Mesodermal cell (in vitro differentiated cells): ENCODE measurements at regions not wholly inside any gene's neighbourhood (a gene's known extent, or its start where the extent isn't known, plus 50 kb on each side); places are given as distances from the start of the nearest gene placed in this dataset.

Experiments
- H3K27ac ChIP-seq: 2 replicates; pipeline ENCODE4 v1.7.0; 2013; ENCODE audit warnings: mild to moderate bottlenecking, low read depth, low read length, moderate library complexity; ENCODE audit not compliant: severe bottlenecking
- H3K36me3 ChIP-seq: 2 replicates; pipeline ENCODE4 v1.7.1; 2013; ENCODE audit warnings: mild to moderate bottlenecking, low read length, moderate library complexity; ENCODE audit not compliant: control insufficient read depth, insufficient read depth
- H3K4me1 ChIP-seq: one replicate; pipeline ENCODE4 v1.7.1; 2013; ENCODE audit warnings: mild to moderate bottlenecking, low read length; ENCODE audit not compliant: insufficient read depth, control insufficient read depth, poor library complexity, severe bottlenecking
- H3K4me3 ChIP-seq: 2 replicates; pipeline ENCODE4 v1.7.0; 2013; ENCODE audit warnings: low read length, control low read depth, mild to moderate bottlenecking; ENCODE audit not compliant: insufficient read depth, poor library complexity, severe bottlenecking; ENCODE audit errors: extremely low read depth
- H3K9me3 ChIP-seq: 2 replicates; pipeline ENCODE4 v1.7.1; 2013; ENCODE audit warnings: mild to moderate bottlenecking, low read length, moderate library complexity; ENCODE audit not compliant: control insufficient read depth
- WGBS, 2 experiments: methylation state at CpG; one replicate each; pipeline ENCODE4 v1.1.5; 2013; ENCODE audit warnings: missing lambda C conversion rate in 2 of 2; ENCODE audit not compliant: insufficient coverage in 2 of 2; 5-methylcytosine and 5-hydroxymethylcytosine counted together

- WGBS, 2 experiments, result 100% methylated on average over 2 of the region's 2 CpGs
- Histone ChIP-seq H3K27ac (no peak overlapping the region), H3K36me3 (no peaks in the 10 kb centered on the region), H3K9me3 (no peaks in the 10 kb centered on the region), H3K4me1 (no peaks in the 10 kb centered on the region), H3K4me3 (no peak overlapping the region)
Measured at GRCh38 chr5:166399781-166400180, 1891.7 kb upstream of the WWC1 start.

- Histone ChIP-seq H3K9me3 (no peaks in the 10 kb centered on the region), H3K4me3 (no peak overlapping the region), H3K27ac (no peak overlapping the region), H3K4me1 (no peaks in the 10 kb centered on the region), H3K36me3 (no peaks in the 10 kb centered on the region)
- 78 to 90% methylated on average over 1 to 3 of the region's 4 CpGs for WGBS, 2 experiments
Measured at GRCh38 chr5:166401391-166401790, 1890.1 kb upstream of the WWC1 start.

DNA sequence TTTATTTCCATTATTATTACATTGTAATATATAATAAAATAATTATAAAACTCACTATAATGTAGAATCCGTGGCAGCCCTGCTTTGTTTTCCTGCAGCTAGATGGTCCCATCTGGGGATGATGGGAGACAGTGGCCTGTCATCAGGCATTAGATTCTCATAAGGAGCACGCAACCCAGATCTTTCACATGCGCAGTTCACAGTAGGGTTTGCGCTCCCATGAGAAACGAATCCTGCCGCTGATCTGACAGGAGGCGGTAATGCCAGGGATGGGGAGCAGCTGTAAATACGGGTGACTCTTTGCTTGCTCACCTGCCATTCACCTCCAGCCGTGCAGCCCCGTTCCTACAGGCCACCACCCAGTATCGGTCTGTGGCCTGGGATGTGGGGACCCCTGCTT, 1879.3 kb upstream of the WWC1 start:
- H3K27ac ChIP-seq, result no peak overlapping the region
- H3K4me3 ChIP-seq, result no peak overlapping the region
- 90 to 93% methylated on average over 10 of the region's 11 CpGs for WGBS, 2 experiments
- H3K9me3 ChIP-seq, result peaks cover 4% of the 10 kb centered on the region
- H3K36me3 ChIP-seq, result no peaks in the 10 kb centered on the region
- H3K4me1 ChIP-seq, result no peaks in the 10 kb centered on the region

- Histone ChIP-seq H3K4me3 (no peak overlapping the region), H3K4me1 (peaks cover 11% of the 10 kb centered on the region), H3K9me3 (peaks cover 4% of the 10 kb centered on the region), H3K27ac (no peak overlapping the region), H3K36me3 (no peaks in the 10 kb centered on the region)
- no CpG with 5 or more reads among the region's 3 CpGs for WGBS, 2 experiments
Measured at GRCh38 chr5:166427211-166427610, 1864.2 kb upstream of the WWC1 start.

GRCh38 chr5:166428264-166428803, 1863.1 kb upstream of the WWC1 start:
- Histone ChIP-seq H3K9me3 (peaks cover 4% of the 10 kb centered on the region), H3K36me3 (no peaks in the 10 kb centered on the region), H3K27ac (no peak overlapping the region), H3K4me3 (no peak overlapping the region), H3K4me1 (peaks cover 11% of the 10 kb centered on the region)
- WGBS, 2 experiments, result 89% methylated on average over 1 of the region's 2 CpGs

GRCh38 chr5:166430491-166431319, 1860.7 kb upstream of the WWC1 start:
- H3K4me3 ChIP-seq, result no peak overlapping the region
- no peaks in the 10 kb centered on the region for H3K36me3 ChIP-seq
- H3K27ac ChIP-seq, result no peak overlapping the region
- WGBS, 2 experiments, result 0% methylated on average over 1 to 2 of the region's 5 CpGs
- H3K9me3 ChIP-seq, result peaks cover 4% of the 10 kb centered on the region
- H3K4me1 ChIP-seq, result peaks cover 11% of the 10 kb centered on the region

DNA sequence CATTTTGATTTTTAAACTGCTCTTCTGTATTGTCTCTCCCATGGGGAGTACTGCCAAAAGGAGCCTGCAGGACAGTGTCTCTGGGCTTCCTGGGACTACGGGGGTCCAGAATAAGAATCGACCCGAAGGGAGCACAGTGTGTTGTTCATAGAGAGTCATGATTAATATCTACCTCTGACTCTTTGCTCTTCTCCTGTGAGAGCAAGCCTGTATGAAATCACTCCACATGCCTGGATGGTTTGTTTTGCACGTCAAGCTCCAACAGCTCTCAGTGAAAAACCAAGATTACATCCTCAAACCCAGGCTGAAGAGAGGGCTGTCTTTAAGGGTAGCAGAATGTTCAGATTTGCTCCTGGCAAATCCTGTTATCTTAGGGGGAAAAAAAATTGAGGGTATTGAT, 1860.0 kb upstream of the WWC1 start:
- Histone ChIP-seq H3K4me1 (peaks cover 11% of the 10 kb centered on the region), H3K4me3 (no peak overlapping the region), H3K27ac (no peak overlapping the region), H3K36me3 (no peaks in the 10 kb centered on the region), H3K9me3 (peaks cover 4% of the 10 kb centered on the region)
- WGBS, 2 experiments, result 0% methylated on average over 3 of the region's 4 CpGs; no CpG with 5 or more reads in 1 of the 2 experiments

GRCh38 chr5:166433679-166434078, 1857.8 kb upstream of the WWC1 start:
- WGBS, 2 experiments, result 83 to 93% methylated on average over 3 of the region's 5 CpGs
- H3K4me3 ChIP-seq, result no peak overlapping the region
- peaks cover 20% of the 10 kb centered on the region for H3K4me1 ChIP-seq
- no peak overlapping the region for H3K27ac ChIP-seq
- H3K36me3 ChIP-seq, result no peaks in the 10 kb centered on the region
- peaks cover under 1% of the 10 kb centered on the region for H3K9me3 ChIP-seq

DNA sequence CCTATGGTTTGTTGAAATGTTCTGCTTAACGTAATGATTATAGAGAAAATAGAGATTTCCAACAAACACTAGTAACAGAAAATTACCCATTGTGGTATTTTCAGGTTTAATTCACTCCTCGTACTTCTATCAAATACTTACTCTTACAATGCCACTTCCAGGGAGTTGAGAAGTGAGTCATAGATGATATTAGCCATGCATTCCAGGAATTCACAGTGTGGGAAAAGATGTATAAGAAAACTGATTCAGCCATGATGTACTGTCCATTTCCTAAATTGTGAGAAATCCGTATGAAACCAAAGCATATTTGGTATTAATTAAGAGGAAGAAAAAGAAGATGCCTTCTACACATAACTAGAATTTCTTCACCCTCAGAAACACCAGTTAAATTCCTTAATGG, 1854.6 kb upstream of the WWC1 start:
- Histone ChIP-seq H3K36me3 (no peaks in the 10 kb centered on the region), H3K4me1 (peaks cover 9% of the 10 kb centered on the region), H3K4me3 (no peak overlapping the region), H3K27ac (peak overlapping the region; percentile 57), H3K9me3 (no peaks in the 10 kb centered on the region)
- WGBS, 2 experiments, result no CpG with 5 or more reads among the region's 3 CpGs

GRCh38 chr5:166486348-166486747, 1805.1 kb upstream of the WWC1 start:
- Histone ChIP-seq H3K36me3 (no peaks in the 10 kb centered on the region), H3K4me1 (no peaks in the 10 kb centered on the region), H3K9me3 (no peaks in the 10 kb centered on the region), H3K27ac (no peak overlapping the region), H3K4me3 (no peak overlapping the region)
- 100% methylated on average over 1 of the region's 3 CpGs; no CpG with 5 or more reads in 1 of the 2 experiments for WGBS, 2 experiments

DNA sequence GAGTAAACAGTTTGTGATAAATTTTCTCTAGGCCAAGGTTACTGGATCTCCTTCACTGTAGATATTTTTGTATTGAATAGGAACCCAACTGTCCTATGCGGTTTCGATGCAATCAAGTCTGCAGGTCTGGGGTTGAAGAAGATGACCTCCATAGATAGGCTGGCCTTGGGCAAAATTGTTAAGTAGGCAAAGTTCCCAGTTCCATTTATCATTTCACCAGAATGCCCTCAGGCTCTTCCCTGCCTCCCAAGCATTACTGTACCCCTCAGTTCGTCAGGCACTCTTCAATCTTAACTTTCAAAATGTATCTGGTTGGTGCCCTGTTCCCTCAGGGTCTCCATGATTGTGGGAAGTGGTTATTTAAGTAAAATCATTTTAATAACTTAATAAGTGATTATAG, 1802.9 kb upstream of the WWC1 start:
- Histone ChIP-seq H3K4me3 (no peak overlapping the region), H3K4me1 (no peaks in the 10 kb centered on the region), H3K27ac (no peak overlapping the region), H3K36me3 (no peaks in the 10 kb centered on the region), H3K9me3 (no peaks in the 10 kb centered on the region)
- 93 to 100% methylated on average over 2 of the region's 3 CpGs for WGBS, 2 experiments
